Loucy (cell line): ENCODE measurements at regions not wholly inside any gene's neighbourhood (a gene's known extent, or its start where the extent isn't known, plus 50 kb on each side); places are given as distances from the start of the nearest gene placed in this dataset.

Source experiments
- H2AFZ ChIP-seq: fragments of 200-600 bp; sonication (generic); 2 replicates; pipeline ENCODE4 v1.6.0; 2016; ENCODE audit warnings: antibody characterized with exemption, mild to moderate bottlenecking, low read length, moderate library complexity
- H3F3A ChIP-seq: fragments of 200-600 bp; 2 replicates; pipeline ENCODE4 v1.6.0; 2016; ENCODE audit warnings: antibody characterized with exemption, low read depth, mild to moderate bottlenecking
- H3K27me3 ChIP-seq: fragments of 200-600 bp; sonication (generic); 2 replicates; pipeline ENCODE4 v1.6.1; 2014; ENCODE audit warnings: low read length, mild to moderate bottlenecking; ENCODE audit not compliant: insufficient read depth, poor library complexity, severe bottlenecking
- H3K36me3 ChIP-seq: fragments of 200-600 bp; sonication (generic); 2 replicates; pipeline ENCODE4 v1.6.1; 2016; ENCODE audit warnings: low read length; ENCODE audit not compliant: insufficient read depth
- H3K4me1 ChIP-seq: fragments of 200-600 bp; sonication (generic); 2 replicates; pipeline ENCODE4 v1.5.1; 2014; ENCODE audit warnings: low read length, mild to moderate bottlenecking; ENCODE audit not compliant: insufficient read depth, poor library complexity, severe bottlenecking
- H3K4me2 ChIP-seq: fragments of 200-600 bp; sonication (generic); 2 replicates; pipeline ENCODE4 v1.6.0; 2014; ENCODE audit warnings: antibody characterized with exemption, low read length, low read depth, mild to moderate bottlenecking; ENCODE audit not compliant: poor library complexity, severe bottlenecking
- H3K4me3 ChIP-seq: fragments of 200-600 bp; sonication (generic); 2 replicates; pipeline ENCODE4 v1.5.1; 2014; ENCODE audit warnings: low read length, mild to moderate bottlenecking, mixed read lengths; ENCODE audit not compliant: poor library complexity, severe bottlenecking
- H3K79me2 ChIP-seq: fragments of 200-600 bp; sonication (generic); 2 replicates; pipeline ENCODE4 v1.6.1; 2014; ENCODE audit warnings: low read length; ENCODE audit not compliant: insufficient read depth
- H3K9ac ChIP-seq: fragments of 200-600 bp; sonication (generic); 2 replicates; pipeline ENCODE4 v1.6.0; 2014; ENCODE audit warnings: mild to moderate bottlenecking, low read depth, low read length, moderate library complexity; ENCODE audit not compliant: poor library complexity, severe bottlenecking
- H3K9me2 ChIP-seq: fragments of 200-600 bp; sonication (generic); replicated peaks from 2 replicates; pipeline ENCODE4 v1.6.1; 2016; ENCODE audit warnings: low read depth, low read length, mixed read lengths
- H3K9me3 ChIP-seq: fragments of 200-600 bp; sonication (generic); 2 replicates; pipeline ENCODE4 v1.6.1; 2014; ENCODE audit warnings: mild to moderate bottlenecking, antibody characterized with exemption, low read length, low read depth; ENCODE audit not compliant: insufficient read depth
- H4K20me1 ChIP-seq: fragments of 200-600 bp; sonication (generic); 2 replicates; pipeline ENCODE4 v1.6.0; 2014; ENCODE audit warnings: antibody characterized with exemption, low read length, mild to moderate bottlenecking; ENCODE audit not compliant: insufficient read depth, poor library complexity, severe bottlenecking
- EZH2phosphoT487 ChIP-seq: fragments of 200-600 bp; IDR thresholded peaks from 2 replicates; pipeline ENCODE4 v1.6.1; 2018; ENCODE audit warnings: antibody characterized with exemption, mild to moderate bottlenecking, moderate library complexity, borderline replicate concordance
- TF ChIP-seq, protein P1 (sequence below): fragments of 200-600 bp; sonication (generic); conservative IDR thresholded peaks from 2 replicates; pipeline ENCODE4 v1.5.1; 2014; ENCODE audit warnings: mild to moderate bottlenecking, antibody characterized with exemption, low read length

DNA sequence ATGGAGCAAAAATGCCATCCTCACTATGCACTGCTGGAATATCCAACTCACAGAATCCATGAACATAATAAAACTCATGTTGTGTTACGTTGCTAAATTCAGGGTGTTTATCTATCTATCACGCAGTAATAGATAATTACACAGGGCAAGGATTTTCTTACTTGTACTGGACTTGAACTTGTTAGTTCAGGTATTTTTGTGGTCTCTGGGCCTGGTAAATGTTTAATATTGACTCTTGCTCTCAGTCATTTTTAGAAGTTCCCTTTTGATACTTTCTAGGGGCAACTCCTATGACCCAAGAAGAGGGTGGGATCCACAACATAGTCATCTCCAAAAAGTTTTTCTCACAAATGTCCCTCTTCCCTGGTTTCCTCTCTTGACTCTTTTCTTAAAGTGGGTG lies 522.4 kb upstream of the IGFBP7 start:
- Histone ChIP-seq H2AFZ (no peak overlapping the region), H3K4me2 (no peak overlapping the region), H3K9me2 (no peaks in the 10 kb centered on the region), H3K9me3 (no peaks in the 10 kb centered on the region), H3K4me3 (no peak overlapping the region), H3K27me3 (no peaks in the 10 kb centered on the region), H3F3A (no peaks in the 10 kb centered on the region), H3K4me1 (no peaks in the 10 kb centered on the region), H3K36me3 (no peaks in the 10 kb centered on the region), H3K79me2 (no peaks in the 10 kb centered on the region), H3K9ac (no peak overlapping the region), H4K20me1 (no peaks in the 10 kb centered on the region)
- no peak for TF ChIP-seq EZH2phosphoT487
- TF ChIP-seq, protein P1, sequence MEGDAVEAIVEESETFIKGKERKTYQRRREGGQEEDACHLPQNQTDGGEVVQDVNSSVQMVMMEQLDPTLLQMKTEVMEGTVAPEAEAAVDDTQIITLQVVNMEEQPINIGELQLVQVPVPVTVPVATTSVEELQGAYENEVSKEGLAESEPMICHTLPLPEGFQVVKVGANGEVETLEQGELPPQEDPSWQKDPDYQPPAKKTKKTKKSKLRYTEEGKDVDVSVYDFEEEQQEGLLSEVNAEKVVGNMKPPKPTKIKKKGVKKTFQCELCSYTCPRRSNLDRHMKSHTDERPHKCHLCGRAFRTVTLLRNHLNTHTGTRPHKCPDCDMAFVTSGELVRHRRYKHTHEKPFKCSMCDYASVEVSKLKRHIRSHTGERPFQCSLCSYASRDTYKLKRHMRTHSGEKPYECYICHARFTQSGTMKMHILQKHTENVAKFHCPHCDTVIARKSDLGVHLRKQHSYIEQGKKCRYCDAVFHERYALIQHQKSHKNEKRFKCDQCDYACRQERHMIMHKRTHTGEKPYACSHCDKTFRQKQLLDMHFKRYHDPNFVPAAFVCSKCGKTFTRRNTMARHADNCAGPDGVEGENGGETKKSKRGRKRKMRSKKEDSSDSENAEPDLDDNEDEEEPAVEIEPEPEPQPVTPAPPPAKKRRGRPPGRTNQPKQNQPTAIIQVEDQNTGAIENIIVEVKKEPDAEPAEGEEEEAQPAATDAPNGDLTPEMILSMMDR: no peak

DNA sequence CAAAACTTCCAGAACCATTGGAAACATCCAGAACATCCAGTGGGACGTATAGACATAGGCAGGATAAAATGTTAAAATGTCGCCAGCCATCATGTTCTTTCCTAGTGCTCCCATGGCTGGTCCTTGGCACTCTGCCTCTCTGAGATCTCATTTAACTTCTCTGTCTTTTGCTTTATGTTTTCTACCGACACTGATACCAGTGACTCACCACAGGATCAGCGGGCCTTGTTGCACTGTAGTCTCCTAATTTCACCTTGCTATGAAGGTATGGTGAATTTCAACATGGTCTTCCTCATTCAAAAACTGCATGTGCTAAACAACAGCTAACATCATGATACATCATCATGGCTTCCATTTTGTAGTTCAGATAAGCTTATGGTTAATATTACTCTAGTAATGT lies 521.0 kb upstream of the IGFBP7 start:
- H3K27me3 ChIP-seq: no peaks in the 10 kb centered on the region

DNA sequence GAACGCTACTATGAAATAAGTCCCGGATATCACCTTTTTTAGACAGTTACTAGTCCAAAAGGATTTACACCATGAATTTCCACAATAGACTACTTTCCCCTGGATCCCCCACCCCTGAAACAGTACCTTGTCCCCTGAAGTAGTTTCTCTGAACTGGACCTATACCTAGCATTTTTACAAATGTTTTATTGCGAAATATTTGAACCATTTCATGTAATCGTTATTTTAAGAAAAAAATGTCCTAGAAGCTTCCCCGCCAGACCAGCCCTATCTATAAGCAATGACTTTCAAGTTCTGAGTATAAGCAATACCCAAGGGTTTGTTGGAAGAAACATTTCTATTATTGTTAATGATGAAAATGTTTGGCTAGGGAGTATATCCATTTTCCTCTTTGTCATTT lies 517.8 kb upstream of the IGFBP7 start:
- no peak overlapping the region for H3K4me2 ChIP-seq
- no peaks in the 10 kb centered on the region for H3K9me2 ChIP-seq
- no peaks in the 10 kb centered on the region for H3K9me3 ChIP-seq
- no peaks in the 10 kb centered on the region for H3F3A ChIP-seq
- H3K27me3 ChIP-seq: no peaks in the 10 kb centered on the region
- no peaks in the 10 kb centered on the region for H3K79me2 ChIP-seq
- H4K20me1 ChIP-seq: no peaks in the 10 kb centered on the region
- H3K4me1 ChIP-seq: no peaks in the 10 kb centered on the region
- H2AFZ ChIP-seq: no peak overlapping the region
- TF ChIP-seq, protein P1: no peak
- TF ChIP-seq EZH2phosphoT487: no peak
- no peak overlapping the region for H3K4me3 ChIP-seq
- H3K36me3 ChIP-seq: no peaks in the 10 kb centered on the region
- H3K9ac ChIP-seq: no peak overlapping the region

More for the DNA sequence above, 521.0 kb upstream of the IGFBP7 start:
- Histone ChIP-seq H3K79me2 (no peaks in the 10 kb centered on the region), H2AFZ (no peak overlapping the region), H3F3A (no peaks in the 10 kb centered on the region), H3K9me2 (no peaks in the 10 kb centered on the region), H3K9ac (no peak overlapping the region), H3K9me3 (no peaks in the 10 kb centered on the region), H3K4me2 (no peak overlapping the region), H3K4me3 (no peak overlapping the region), H3K4me1 (no peaks in the 10 kb centered on the region), H4K20me1 (no peaks in the 10 kb centered on the region), H3K36me3 (no peaks in the 10 kb centered on the region)
- no peak for TF ChIP-seq EZH2phosphoT487
- TF ChIP-seq, protein P1: no peak
